IMR-90 (cell line): ENCODE measurements at regions not wholly inside any gene's neighbourhood (a gene's known extent, or its start where the extent isn't known, plus 50 kb on each side); places are given as distances from the start of the nearest gene placed in this dataset.

ENCODE experiments used
- ATAC-seq: fragments of 200-7000 bp; cut with Tn5 transposase; 2 replicates; pipeline ENCODE4 v1.9.1; 2020; ENCODE audit warnings: low read depth, mild to moderate bottlenecking, moderate library complexity
- BruUV-seq: library from RNA; stranded (reverse); fragments of 400-500 nt; replicated peaks from 2 replicates; lab custom pipeline; 2021; lab: Mats Ljungman, UMichigan
- CTCF ChIA-PET: fragments of 300-600 bp; formaldehyde crosslinking; extraction: SDS; loops from one replicate; lab custom pipeline; 2021; ENCODE audit warnings: antibody characterized with exemption; lab: Yijun Ruan, JAX
- POLR2A ChIA-PET: fragments of 300-600 bp; sonication (Branson Sonifier 250); formaldehyde crosslinking; loops from one replicate; lab custom pipeline; 2022; ENCODE audit warnings: antibody characterized with exemption; ENCODE audit not compliant: unreplicated experiment; lab: Charles Lee
- DNase-seq: peaks from one replicate; pipeline ENCODE4 v3.0.0; 2013
- H2AFZ ChIP-seq: replicated peaks from 2 replicates; pipeline ENCODE3; 2013; ENCODE audit warnings: low read length, mild to moderate bottlenecking; ENCODE audit not compliant: poor library complexity
- H2AK5ac ChIP-seq: 2 replicates; pipeline ENCODE4 v1.6.1; 2013; ENCODE audit warnings: low read depth, low read length, inconsistent platforms
- H2AK9ac ChIP-seq: replicated peaks from 2 replicates; pipeline ENCODE3; 2013; ENCODE audit warnings: mild to moderate bottlenecking, low read depth, low read length, moderate library complexity; ENCODE audit not compliant: poor library complexity
- H2BK120ac ChIP-seq: 2 replicates; pipeline ENCODE4 v1.6.1; 2013; ENCODE audit warnings: low read depth, low read length, inconsistent platforms
- H2BK15ac ChIP-seq: 3 replicates; pipeline ENCODE4 v1.6.1; 2013; ENCODE audit warnings: low read depth, low read length, inconsistent platforms
- H2BK20ac ChIP-seq: 2 replicates; pipeline ENCODE4 v1.6.1; 2013; ENCODE audit warnings: low read depth, mild to moderate bottlenecking, inconsistent platforms, low read length, moderate library complexity
- H2BK5ac ChIP-seq: 2 replicates; pipeline ENCODE4 v1.6.1; 2013; ENCODE audit warnings: mild to moderate bottlenecking, low read depth, low read length, inconsistent platforms; ENCODE audit not compliant: poor library complexity, severe bottlenecking
- H3K14ac ChIP-seq: replicated peaks from 2 replicates; pipeline ENCODE4 v1.6.1; 2013; ENCODE audit warnings: low read depth, low read length, inconsistent platforms
- H3K18ac ChIP-seq: 2 replicates; pipeline ENCODE4 v1.6.1; 2013; ENCODE audit warnings: low read depth, low read length, control low read depth
- H3K23ac ChIP-seq: 2 replicates; pipeline ENCODE4 v1.6.1; 2013; ENCODE audit warnings: low read depth, low read length, inconsistent platforms
- H3K27ac ChIP-seq: 2 replicates; pipeline ENCODE4 v1.5.1; 2013; ENCODE audit warnings: mild to moderate bottlenecking, control low read depth, low read length; ENCODE audit not compliant: insufficient read depth
- H3K27me3 ChIP-seq: 2 replicates; pipeline ENCODE4 v1.6.1; 2013; ENCODE audit warnings: low read length; ENCODE audit not compliant: control insufficient read depth, insufficient read depth
- H3K36me3 ChIP-seq: 2 replicates; pipeline ENCODE4 v1.6.1; 2013; ENCODE audit warnings: low read length, mixed read lengths; ENCODE audit not compliant: control insufficient read depth, insufficient read depth
- H3K4ac ChIP-seq: 2 replicates; pipeline ENCODE4 v1.6.1; 2013; ENCODE audit warnings: low read depth, low read length, inconsistent platforms
- H3K4me1 ChIP-seq: 2 replicates; pipeline ENCODE4 v1.6.1; 2013; ENCODE audit warnings: low read length, mixed read lengths; ENCODE audit not compliant: control insufficient read depth, insufficient read depth
- H3K4me2 ChIP-seq: 2 replicates; pipeline ENCODE4 v1.6.1; 2013; ENCODE audit warnings: low read depth, mild to moderate bottlenecking, control low read depth, low read length, moderate library complexity
- H3K4me3 ChIP-seq: 2 replicates; pipeline ENCODE4 v1.5.1; 2013; ENCODE audit warnings: low read depth, mild to moderate bottlenecking, control low read depth, low read length, moderate library complexity; ENCODE audit not compliant: insufficient read depth
- H3K56ac ChIP-seq: 2 replicates; pipeline ENCODE4 v1.6.1; 2013; ENCODE audit warnings: low read length, inconsistent platforms; ENCODE audit not compliant: insufficient read depth; ENCODE audit errors: extremely low read depth
- H3K79me1 ChIP-seq, 2 experiments: 2 replicates each; pipeline ENCODE4 v1.6.1; 2013; ENCODE audit warnings: low read length in 2 of 2, inconsistent platforms in 1 of 2, low read depth in 1 of 2
- H3K9ac ChIP-seq: 2 replicates; pipeline ENCODE4 v1.6.1; 2013; ENCODE audit warnings: low read depth, low read length, control low read depth
- H3K9me1 ChIP-seq: 2 replicates; pipeline ENCODE4 v1.6.1; 2013; ENCODE audit warnings: low read length, inconsistent platforms; ENCODE audit not compliant: insufficient read depth
- H3K9me3 ChIP-seq: 2 replicates; pipeline ENCODE4 v1.6.1; 2013; ENCODE audit warnings: low read length; ENCODE audit not compliant: control insufficient read depth, insufficient read depth
- H4K20me1 ChIP-seq: 2 replicates; pipeline ENCODE4 v1.6.1; 2013; ENCODE audit warnings: low read length, inconsistent platforms; ENCODE audit not compliant: insufficient read depth
- H4K5ac ChIP-seq: 2 replicates; pipeline ENCODE4 v1.6.1; 2013; ENCODE audit warnings: mild to moderate bottlenecking, low read depth, low read length, control low read depth
- H4K8ac ChIP-seq, 2 experiments: 2 replicates each; pipeline ENCODE4 v1.6.1; 2013; ENCODE audit warnings: low read depth in 2 of 2, low read length in 2 of 2, control low read depth in 1 of 2, inconsistent platforms in 1 of 2
- H4K91ac ChIP-seq: 2 replicates; pipeline ENCODE4 v1.6.1; 2013; ENCODE audit warnings: low read depth, low read length, inconsistent platforms; ENCODE audit not compliant: insufficient read depth
- BHLHE40 ChIP-seq: fragments of 150-350 bp; IDR thresholded peaks from 2 replicates; pipeline ENCODE4 v1.6.1; 2016; ENCODE audit warnings: mild to moderate bottlenecking, low read depth, low read length
- CEBPB ChIP-seq: IDR thresholded peaks from 2 replicates; pipeline ENCODE4 v1.6.1; 2012; ENCODE audit warnings: low read depth, low read length, improper control_type of control experiment
- ELK1 ChIP-seq: fragments of 150-350 bp; IDR thresholded peaks from 2 replicates; pipeline ENCODE4 v1.6.1; 2016; ENCODE audit warnings: low read depth, mild to moderate bottlenecking, low read length, moderate library complexity, borderline replicate concordance
- MAZ ChIP-seq: IDR thresholded peaks from 2 replicates; pipeline ENCODE4 v1.6.1; 2012; ENCODE audit warnings: low read depth, mild to moderate bottlenecking, low read length, improper control_type of control experiment, moderate library complexity, borderline replicate concordance
- NFE2L2 ChIP-seq: fragments of 150-350 bp; IDR thresholded peaks from 2 replicates; pipeline ENCODE4 v1.6.1; 2016; ENCODE audit warnings: low read depth, mild to moderate bottlenecking, low read length
- RCOR1 ChIP-seq: IDR thresholded peaks from 2 replicates; pipeline ENCODE4 v1.6.1; 2012; ENCODE audit warnings: mild to moderate bottlenecking, low read length, improper control_type of control experiment; ENCODE audit not compliant: insufficient replicate concordance
- SMC3 ChIP-seq: fragments of 150-350 bp; IDR thresholded peaks from 2 replicates; pipeline ENCODE4 v1.6.1; 2016; ENCODE audit warnings: low read depth, mild to moderate bottlenecking, antibody characterized with exemption, low read length, moderate library complexity
- WGBS, 2 experiments: methylation state at CpG; one replicate each; pipeline versions ENCODE4 v1.1.5 to v1.1.7; 2013; ENCODE audit warnings: missing lambda C conversion rate in 2 of 2; ENCODE audit not compliant: insufficient read length in 1 of 2; ENCODE audit errors: extremely low coverage in 2 of 2; 5-methylcytosine and 5-hydroxymethylcytosine counted together
- dilution Hi-C: fragments of 300-500 bp; cut with HindIII; formaldehyde crosslinking; loops from one replicate; pipeline ENCODE4 v1.14.3; 2018; ENCODE audit warnings: low sequenced_read_pairs; ENCODE audit not compliant: unreplicated experiment
- in situ Hi-C: fragments of 300-500 bp; cut with MboI; formaldehyde crosslinking; loops from 3 replicates; pipeline ENCODE4 v1.14.3; 2019; ENCODE audit warnings: low sequenced_read_pairs, inconsistent platforms, mixed read lengths
- intact Hi-C: fragments of 100-400 bp; cut with micrococcal nuclease; formaldehyde crosslinking; loops from 2 replicates; pipeline ENCODE4 v1.10.0; 2022

DNA sequence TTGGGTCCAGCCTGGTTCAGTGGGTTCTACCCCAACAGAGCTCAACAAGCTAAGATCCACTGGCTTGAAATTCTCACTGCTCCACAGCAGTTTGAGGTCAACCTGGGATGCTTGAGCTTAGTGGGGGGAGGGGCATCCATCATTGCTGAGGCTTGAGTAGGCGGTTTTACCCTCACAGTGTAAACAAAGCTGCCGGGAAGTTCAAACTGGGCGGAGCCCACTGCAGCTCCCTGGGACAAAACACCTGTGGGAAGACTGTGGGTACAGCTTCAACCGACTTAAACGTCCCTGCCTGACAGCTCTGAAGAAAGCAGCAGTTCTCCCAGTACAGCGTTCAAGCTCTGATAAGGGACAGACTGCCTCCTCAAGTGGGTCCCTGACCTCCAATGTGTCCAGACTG, 1161.9 kb downstream of the UQCRFS1 start:
- Histone ChIP-seq H4K8ac (no peak overlapping the region), H3K9ac (no peak overlapping the region), H3K79me1 (no peaks in the 10 kb centered on the region), H3K4me2 (no peak overlapping the region), H4K20me1 (no peaks in the 10 kb centered on the region), H4K5ac (no peak overlapping the region), H3K9me3 (peaks cover 35% of the 10 kb centered on the region), H3K9me1 (no peaks in the 10 kb centered on the region), H3K4me1 (no peaks in the 10 kb centered on the region), H2AK9ac (no peak overlapping the region), H2BK15ac (no peak overlapping the region), H3K4ac (no peak overlapping the region), H3K56ac (no peak overlapping the region), H3K4me3 (no peak overlapping the region), H2BK20ac (no peak overlapping the region), H2AK5ac (no peak overlapping the region), H3K18ac (no peak overlapping the region), H2AFZ (no peak overlapping the region), H3K27ac (no peak overlapping the region), H2BK120ac (no peak overlapping the region), H3K36me3 (no peaks in the 10 kb centered on the region), H3K23ac (no peak overlapping the region), H3K14ac (no peak overlapping the region), H3K27me3 (no peaks in the 10 kb centered on the region), H4K91ac (no peak overlapping the region), H2BK5ac (no peak overlapping the region)
- CTCF ChIA-PET = no interaction called here
- DNase-seq (no peak), ATAC-seq (no peak)
- 27% methylated on average over 4 of the region's 6 CpGs; no CpG with 5 or more reads in 1 of the 2 experiments for WGBS, 2 experiments
- POLR2A ChIA-PET = no interaction called here
- no TSS peak for BruUV-seq
- in situ Hi-C loops (no loop called here), intact Hi-C loops (no loop called here), dilution Hi-C loops (no loop called here)
- TF ChIP-seq NFE2L2 = no peak
- no peak for TF ChIP-seq CEBPB
- no peak for TF ChIP-seq ELK1
- TF ChIP-seq MAZ = no peak
- TF ChIP-seq SMC3 = no peak
- no peak for TF ChIP-seq BHLHE40
- TF ChIP-seq RCOR1 = no peak
